HG03159 (cell line): ENCODE measurements at regions not wholly inside any gene's neighbourhood (a gene's known extent, or its start where the extent isn't known, plus 50 kb on each side); places are given as distances from the start of the nearest gene placed in this dataset.
"Not testable (repeated sequence)": the region's sequence is repeated elsewhere in the genome, so short reads cannot be mapped to it uniquely, and the experiment has no call there.

Experiments
- ATAC-seq: cut with Tn5 transposase; IDR thresholded peaks from one replicate; pipeline ENCODE4 v1.9.1; 2021; ENCODE audit warnings: mild to moderate bottlenecking, moderate library complexity; ENCODE audit not compliant: unreplicated experiment

DNA sequence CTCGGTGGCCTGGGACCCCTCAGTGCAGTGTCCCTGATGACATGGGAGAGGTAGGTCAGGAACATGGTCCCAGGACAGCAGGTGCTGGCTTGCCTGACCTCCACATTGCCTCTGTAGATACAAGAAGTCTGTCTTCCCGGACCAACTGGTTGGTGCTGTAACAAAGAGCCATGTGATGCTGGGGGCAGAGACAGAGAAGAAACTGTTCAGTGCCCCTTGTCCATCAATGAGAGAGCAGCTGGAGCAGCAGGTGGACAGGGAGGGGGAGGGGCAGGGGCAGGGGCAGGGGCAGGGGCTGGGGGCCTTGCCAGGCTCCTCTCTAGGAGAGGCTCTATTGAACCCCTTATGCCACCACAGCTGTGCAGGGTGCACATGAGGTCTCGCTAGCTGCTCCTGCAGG lies 191.8 kb downstream of the KLRB1 start:
- not testable (repeated sequence) for ATAC-seq

- ATAC-seq, result not testable (repeated sequence)
Measured at GRCh38 chr12:9413862-9414261, 193.9 kb downstream of the KLRB1 start.

DNA sequence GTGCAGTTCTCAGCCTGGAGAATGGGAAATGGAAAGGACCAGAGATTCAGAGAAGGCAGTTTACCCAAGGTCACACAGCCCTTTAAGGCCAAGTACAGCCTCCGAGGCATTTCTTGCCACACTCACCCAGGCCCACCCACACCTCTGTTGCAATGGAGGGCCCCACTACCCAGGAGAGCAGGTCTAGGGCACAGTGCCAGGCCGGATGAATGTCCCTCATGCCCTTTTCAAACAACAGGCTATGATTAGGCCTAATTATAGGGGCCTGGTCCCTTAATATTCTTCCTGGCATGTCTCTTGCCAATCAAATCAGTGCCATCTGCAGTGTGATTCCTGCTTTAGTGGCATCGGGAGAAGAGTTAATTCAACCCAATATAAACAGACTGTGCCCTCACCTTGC lies 195.3 kb downstream of the KLRB1 start:
- not testable (repeated sequence) for ATAC-seq

GRCh38 chr12:9411616-9412268 lies 196.0 kb downstream of the KLRB1 start:
- ATAC-seq, result not testable (repeated sequence)

DNA sequence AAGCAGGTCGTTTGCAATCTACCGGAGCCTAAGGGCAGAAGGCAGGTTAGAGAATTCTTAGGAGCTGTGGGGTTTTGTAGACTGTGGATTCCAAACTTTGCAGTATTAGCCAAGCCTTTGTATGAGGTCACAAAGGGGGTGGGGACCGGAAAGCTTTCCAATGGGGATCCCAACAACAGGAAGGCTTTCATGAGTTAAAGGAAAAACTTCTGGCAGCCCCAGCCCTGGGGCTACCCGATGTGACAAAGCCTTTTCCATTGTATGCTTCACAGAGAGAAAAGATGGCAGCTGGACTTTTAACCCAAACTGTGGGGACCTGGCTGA lies 199.2 kb upstream of the PZP start:
- not testable (repeated sequence) for ATAC-seq

DNA sequence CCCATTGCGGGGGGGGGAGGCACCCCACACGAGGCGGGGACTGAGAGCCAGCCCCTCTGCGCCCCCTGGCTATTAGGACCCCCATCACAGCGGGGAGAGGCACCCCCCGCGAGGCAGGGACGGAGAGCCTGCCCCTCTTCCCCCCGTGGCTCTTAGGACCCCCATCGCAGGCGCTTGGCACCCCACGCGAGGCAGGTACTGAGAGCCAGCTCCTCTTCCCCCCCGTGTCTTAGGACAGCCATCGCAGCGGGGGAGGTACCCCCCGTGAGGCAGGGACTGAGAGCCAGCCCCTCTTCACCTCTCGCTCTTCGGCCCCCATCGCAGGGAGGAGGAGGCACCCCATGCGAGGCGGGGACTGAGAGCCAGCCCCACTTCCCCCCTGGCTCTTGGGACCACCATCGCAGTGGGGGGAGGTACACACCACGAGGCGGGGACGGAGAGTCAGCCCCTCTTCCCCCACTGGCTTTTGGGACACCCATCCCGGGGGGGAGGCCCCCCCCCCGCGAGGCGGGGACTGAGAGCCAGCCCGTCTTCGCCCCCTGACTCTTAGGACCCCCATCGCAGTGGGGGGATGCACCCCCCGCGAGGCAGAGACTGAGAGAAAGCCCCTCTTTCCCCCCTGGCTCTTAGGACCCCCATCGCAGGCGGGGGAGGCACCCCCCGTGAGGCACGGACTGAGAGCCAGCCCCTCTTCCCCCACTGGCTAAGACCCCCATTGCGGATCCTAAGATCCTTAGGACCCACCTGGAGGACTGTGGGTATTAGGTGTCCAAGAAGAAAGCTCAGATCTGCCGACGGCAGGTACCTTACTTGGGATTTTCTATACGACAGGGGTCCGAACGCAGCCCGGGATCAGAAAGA lies 198.6 kb upstream of the PZP start:
- no peak for ATAC-seq

DNA sequence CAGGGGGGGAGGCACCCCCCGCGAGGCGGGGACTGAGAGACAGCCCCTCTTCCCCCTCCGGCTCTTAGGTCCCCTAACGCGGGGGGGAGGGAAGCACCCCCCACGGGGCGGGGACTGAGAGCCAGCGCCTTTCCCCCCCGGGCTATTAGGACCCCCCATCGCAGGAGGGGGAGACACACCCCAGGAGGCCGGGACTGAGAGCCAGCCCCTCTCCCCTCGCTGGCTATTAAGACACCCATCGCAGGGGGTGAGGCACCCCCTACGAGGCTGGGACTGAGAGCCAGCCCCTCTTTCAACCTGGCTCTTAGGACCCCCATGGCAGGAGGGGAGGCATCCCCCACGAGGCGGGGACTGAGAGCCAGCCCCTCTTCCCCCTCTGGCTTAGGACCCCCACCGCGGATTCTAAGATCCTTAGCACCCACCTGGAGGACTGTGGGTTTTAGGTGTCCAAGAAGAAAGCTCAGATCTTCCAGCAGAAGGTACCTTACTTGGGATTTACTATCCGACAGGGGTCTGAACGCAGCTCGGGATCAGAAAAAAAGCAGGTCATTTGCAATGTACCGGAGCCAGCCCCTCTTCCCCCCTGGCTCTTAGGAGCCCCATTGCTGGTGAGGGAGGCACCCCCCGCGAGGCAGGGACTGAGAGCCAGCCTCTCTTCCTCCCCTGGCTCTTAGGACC lies 197.8 kb upstream of the PZP start:
- ATAC-seq, result no peak

DNA sequence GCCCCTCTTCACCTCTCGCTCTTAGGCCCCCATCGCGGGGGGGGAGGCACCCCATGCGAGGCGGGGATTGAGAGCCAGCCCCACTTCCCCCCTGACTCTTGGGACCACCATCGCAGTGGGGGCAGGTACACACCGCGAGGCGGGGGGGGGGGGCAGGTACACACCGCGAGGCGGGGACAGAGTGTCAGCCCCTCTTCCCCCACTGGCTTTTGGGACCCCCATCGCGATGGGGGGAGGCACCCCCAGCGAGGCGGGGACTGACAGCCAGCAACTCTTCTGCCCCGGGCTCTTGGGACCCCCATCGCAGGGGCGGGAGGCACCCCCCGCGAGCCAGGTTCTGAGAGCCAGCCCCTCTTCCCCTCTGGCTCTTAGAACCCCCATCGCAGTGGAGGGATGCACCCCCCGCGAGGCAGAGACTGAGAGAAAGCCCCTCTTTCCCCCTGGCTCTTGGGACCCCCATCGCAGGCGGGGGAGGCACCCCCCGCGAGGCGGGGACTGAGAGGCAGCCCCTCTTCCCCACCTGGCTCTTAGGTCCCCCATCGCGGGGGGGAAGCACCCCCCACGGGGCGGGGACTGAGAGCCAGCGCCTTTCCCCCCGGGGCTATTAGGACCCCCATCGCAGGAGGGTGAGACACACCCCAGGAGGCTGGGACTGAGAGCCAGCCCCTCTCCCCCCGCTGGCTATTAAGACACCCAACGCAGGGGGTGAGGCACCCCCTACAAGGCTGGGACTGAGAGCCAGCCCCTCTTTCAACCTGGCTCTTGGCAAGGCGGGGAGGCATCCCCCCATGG lies 196.5 kb upstream of the PZP start:
- ATAC-seq, result no peak

DNA sequence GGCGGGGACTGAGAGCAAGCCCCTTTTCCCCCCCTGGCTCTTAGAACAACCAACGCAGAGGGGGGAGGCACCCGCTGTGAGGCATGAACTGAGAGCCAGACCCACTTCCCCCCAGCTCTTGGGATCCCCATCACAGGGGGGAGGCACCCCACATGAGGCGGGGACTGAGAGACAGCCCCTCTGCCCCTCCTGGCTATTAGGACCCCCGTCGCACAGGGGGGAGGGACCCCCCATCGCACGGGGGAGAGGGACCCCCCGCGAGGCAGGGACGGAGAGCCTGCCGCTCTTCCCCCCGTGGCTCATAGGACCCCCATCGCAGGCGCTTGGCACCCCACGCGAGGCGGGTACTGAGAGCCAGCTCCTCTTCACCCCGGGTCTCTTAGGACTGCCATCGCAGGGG lies 195.8 kb upstream of the PZP start:
- ATAC-seq, result no peak

GRCh38 chr12:9402432-9403040 lies 194.3 kb upstream of the PZP start:
- not testable (repeated sequence) for ATAC-seq

GRCh38 chr12:9396367-9396766 lies 188.2 kb upstream of the PZP start:
- not testable (repeated sequence) for ATAC-seq

- not testable (repeated sequence) for ATAC-seq
Measured at GRCh38 chr12:9395220-9395619, 187.0 kb upstream of the PZP start.

DNA sequence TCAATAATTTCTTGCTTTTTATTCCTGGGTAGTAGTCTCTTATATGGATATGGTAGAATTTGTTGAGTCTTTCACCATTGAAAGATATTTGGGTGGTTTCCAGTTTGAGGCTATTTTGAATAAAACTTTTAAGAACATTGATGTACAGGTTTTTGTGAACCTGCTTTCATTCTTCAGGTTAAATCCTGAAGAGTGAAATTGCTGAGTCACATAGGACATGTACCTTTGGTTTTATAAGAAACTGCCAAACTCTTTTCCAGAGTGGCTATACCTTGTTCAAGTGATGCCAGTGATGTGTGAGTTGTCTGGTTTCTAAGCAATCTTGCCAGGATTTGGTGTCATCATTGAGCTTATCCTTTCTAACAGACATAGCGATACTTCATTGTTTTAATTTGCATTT lies 184.6 kb upstream of the PZP start:
- ATAC-seq, result no peak

- no peak for ATAC-seq
Measured at GRCh38 chr12:9391815-9392214, 183.6 kb upstream of the PZP start.

GRCh38 chr12:9390761-9391160 lies 182.6 kb upstream of the PZP start:
- ATAC-seq, result no peak

DNA sequence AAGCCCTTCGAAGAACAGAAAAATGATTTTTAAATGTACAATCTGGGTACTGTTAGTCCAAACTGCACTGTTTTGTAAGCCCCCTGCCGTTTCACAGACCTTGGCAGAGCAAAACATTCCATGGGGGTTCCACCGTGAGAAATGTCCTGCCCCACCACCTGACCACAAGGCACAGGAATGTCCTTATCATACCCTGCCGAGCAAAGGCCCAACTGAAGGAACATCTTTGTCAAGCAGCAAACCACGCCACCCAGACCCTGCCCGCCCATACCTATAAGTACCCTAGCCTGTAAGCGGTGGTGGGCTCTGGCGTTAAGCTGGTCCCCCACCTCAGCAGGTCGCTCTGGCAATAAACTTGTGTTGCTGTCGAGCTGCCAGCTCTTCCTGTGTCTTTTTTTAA lies 181.6 kb upstream of the PZP start:
- no peak for ATAC-seq

DNA sequence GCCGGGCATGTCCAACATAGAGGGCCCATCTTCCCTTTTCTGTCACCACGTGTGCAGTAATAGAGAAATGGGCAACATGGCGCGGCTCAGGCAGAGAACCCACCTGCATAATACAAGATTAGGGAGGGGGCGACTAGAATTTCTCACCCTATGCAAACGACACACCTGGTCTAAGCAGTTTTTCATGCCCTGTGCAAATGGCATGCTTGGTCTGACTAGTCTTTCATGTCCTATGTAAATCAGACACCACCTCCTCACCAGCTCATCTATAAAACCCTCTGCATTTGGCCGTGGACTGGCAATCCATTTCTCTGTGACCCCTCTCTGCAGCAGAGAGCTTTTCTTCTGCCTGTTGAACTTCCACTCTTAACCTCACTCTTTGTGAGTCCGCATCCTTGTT lies 180.2 kb upstream of the PZP start:
- no peak for ATAC-seq

GRCh38 chr12:9387450-9387849 lies 179.3 kb upstream of the PZP start:
- no peak for ATAC-seq

- no peak for ATAC-seq
Measured at GRCh38 chr12:9383585-9383984, 175.4 kb upstream of the PZP start.

- no peak for ATAC-seq
Measured at GRCh38 chr12:9381619-9382018, 173.4 kb upstream of the PZP start.

GRCh38 chr12:9380650-9381049 lies 172.5 kb upstream of the PZP start:
- ATAC-seq, result no peak
